Smooth muscle cell (in vitro differentiated cells): ENCODE measurements at regions not wholly inside any gene's neighbourhood (a gene's known extent, or its start where the extent isn't known, plus 50 kb on each side); places are given as distances from the start of the nearest gene placed in this dataset.

ENCODE experiments used
- DNase-seq: peaks from one replicate; lab custom pipeline; 2025; ENCODE audit not compliant: unreplicated experiment; lab: John Stamatoyannopoulos, UW
- H2AFZ ChIP-seq: fragments of 200-600 bp; sonication (generic); 2 replicates; pipeline ENCODE4 v1.6.0; 2016; ENCODE audit warnings: antibody characterized with exemption, low read depth, mild to moderate bottlenecking
- H3F3A ChIP-seq: fragments of 200-600 bp; sonication (generic); 2 replicates; pipeline ENCODE4 v1.6.0; 2017; ENCODE audit warnings: antibody characterized with exemption, low read depth
- H3K27ac ChIP-seq: fragments of 200-600 bp; sonication (generic); 2 replicates; pipeline ENCODE4 v1.5.1; 2016; ENCODE audit warnings: low read depth, mild to moderate bottlenecking
- H3K27me3 ChIP-seq: fragments of 200-600 bp; sonication (generic); 2 replicates; pipeline ENCODE4 v1.6.1; 2016; ENCODE audit warnings: low read depth, mild to moderate bottlenecking
- H3K36me3 ChIP-seq: fragments of 200-600 bp; sonication (generic); 2 replicates; pipeline ENCODE4 v1.5.1; 2016; ENCODE audit warnings: low read depth
- H3K4me1 ChIP-seq: fragments of 200-600 bp; sonication (generic); 2 replicates; pipeline ENCODE4 v1.5.1; 2016; ENCODE audit warnings: low read depth
- H3K4me2 ChIP-seq: fragments of 200-600 bp; sonication (generic); 2 replicates; pipeline ENCODE4 v1.6.0; 2016; ENCODE audit warnings: mild to moderate bottlenecking
- H3K4me3 ChIP-seq: fragments of 200-600 bp; sonication (generic); 2 replicates; pipeline ENCODE4 v1.5.1; 2016; ENCODE audit warnings: mild to moderate bottlenecking
- H3K79me2 ChIP-seq: fragments of 200-600 bp; sonication (generic); 2 replicates; pipeline ENCODE4 v1.6.0; 2016; ENCODE audit warnings: low read depth, mild to moderate bottlenecking
- H3K9ac ChIP-seq: fragments of 200-600 bp; sonication (generic); 2 replicates; pipeline ENCODE4 v1.6.0; 2016; ENCODE audit warnings: low read depth
- H3K9me3 ChIP-seq: fragments of 200-600 bp; sonication (generic); replicated peaks from 2 replicates; pipeline ENCODE4 v1.5.1; 2016; ENCODE audit warnings: low read depth
- H4K20me1 ChIP-seq: fragments of 200-600 bp; sonication (generic); 2 replicates; pipeline ENCODE4 v1.6.0; 2016; ENCODE audit warnings: low read depth
- CTCF ChIP-seq: fragments of 200-600 bp; sonication (generic); IDR thresholded peaks from 2 replicates; pipeline ENCODE4 v1.5.1; 2017; ENCODE audit warnings: borderline replicate concordance, mild to moderate bottlenecking, antibody characterized with exemption; ENCODE audit not compliant: insufficient read depth, poor library complexity, severe bottlenecking
- WGBS: methylation state at CpG from one replicate; pipeline ENCODE4 v1.1.7; 2016; ENCODE audit warnings: low lambda C conversion rate; 5-methylcytosine and 5-hydroxymethylcytosine counted together

DNA sequence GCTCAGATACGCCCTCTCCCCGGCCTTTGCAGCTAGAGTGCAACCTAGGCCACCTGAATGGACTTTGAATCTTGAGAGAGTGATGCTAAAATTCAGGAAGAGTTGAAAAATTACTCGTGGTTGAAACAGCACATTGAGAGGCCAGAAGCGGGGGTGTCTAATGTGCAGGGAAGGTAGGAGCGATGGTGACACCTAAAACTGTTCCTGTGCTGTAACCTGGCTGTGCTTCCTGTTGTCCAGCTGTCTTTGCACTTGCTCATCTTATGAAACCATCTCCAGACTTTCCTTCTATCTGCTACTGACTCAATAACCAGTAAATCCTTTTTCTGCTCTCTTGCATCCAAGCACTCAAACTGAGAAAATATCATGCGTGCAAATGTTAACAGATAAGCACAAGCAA lies 106.4 kb upstream of the RPS6KA3 start:
- H2AFZ ChIP-seq: no peak overlapping the region
- H3K4me3 ChIP-seq: no peak overlapping the region
- H3K9me3 ChIP-seq: no peaks in the 10 kb centered on the region
- H3K4me2 ChIP-seq: peak overlapping the region; percentile 44
- TF ChIP-seq CTCF: no peak
- no peaks in the 10 kb centered on the region for H3F3A ChIP-seq
- no peaks in the 10 kb centered on the region for H3K27me3 ChIP-seq
- H3K27ac ChIP-seq: no peak overlapping the region
- no peaks in the 10 kb centered on the region for H3K36me3 ChIP-seq
- H3K4me1 ChIP-seq: no peaks in the 10 kb centered on the region
- no peak for DNase-seq
- no peaks in the 10 kb centered on the region for H3K79me2 ChIP-seq
- H4K20me1 ChIP-seq: no peaks in the 10 kb centered on the region
- WGBS: 67% methylated on average over 6 of the region's 6 CpGs
- H3K9ac ChIP-seq: no peak overlapping the region

DNA sequence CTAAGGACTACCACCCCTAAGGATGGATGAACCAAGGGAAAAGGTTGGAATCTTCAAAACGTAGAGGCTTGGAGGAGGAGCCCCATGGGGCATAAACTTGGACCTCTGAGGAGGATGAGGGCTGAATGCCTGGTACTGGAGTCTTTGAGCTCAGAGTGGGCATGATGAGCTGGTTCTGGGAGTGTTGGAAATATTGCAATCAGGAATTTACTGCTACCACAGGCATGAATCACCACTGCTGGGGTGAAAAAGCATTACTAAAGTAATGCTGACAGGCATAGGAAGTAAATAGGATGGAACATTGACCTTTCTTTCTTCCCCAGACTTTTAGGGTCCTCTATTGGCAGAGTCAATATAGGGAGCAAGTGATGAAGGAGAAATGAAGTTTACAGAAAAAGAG lies 105.8 kb upstream of the RPS6KA3 start:
- no peaks in the 10 kb centered on the region for H3K79me2 ChIP-seq
- DNase-seq: no peak
- WGBS: 31% methylated on average over 1 of the region's 1 CpG
- H4K20me1 ChIP-seq: no peaks in the 10 kb centered on the region
- H3K4me1 ChIP-seq: no peaks in the 10 kb centered on the region
- no peak overlapping the region for H3K9ac ChIP-seq
- no peak overlapping the region for H2AFZ ChIP-seq
- no peaks in the 10 kb centered on the region for H3F3A ChIP-seq
- no peaks in the 10 kb centered on the region for H3K9me3 ChIP-seq
- peak overlapping the region; percentile 44 for H3K4me2 ChIP-seq
- H3K4me3 ChIP-seq: no peak overlapping the region
- TF ChIP-seq CTCF: no peak
- H3K27ac ChIP-seq: no peak overlapping the region
- H3K36me3 ChIP-seq: no peaks in the 10 kb centered on the region
- no peaks in the 10 kb centered on the region for H3K27me3 ChIP-seq

DNA sequence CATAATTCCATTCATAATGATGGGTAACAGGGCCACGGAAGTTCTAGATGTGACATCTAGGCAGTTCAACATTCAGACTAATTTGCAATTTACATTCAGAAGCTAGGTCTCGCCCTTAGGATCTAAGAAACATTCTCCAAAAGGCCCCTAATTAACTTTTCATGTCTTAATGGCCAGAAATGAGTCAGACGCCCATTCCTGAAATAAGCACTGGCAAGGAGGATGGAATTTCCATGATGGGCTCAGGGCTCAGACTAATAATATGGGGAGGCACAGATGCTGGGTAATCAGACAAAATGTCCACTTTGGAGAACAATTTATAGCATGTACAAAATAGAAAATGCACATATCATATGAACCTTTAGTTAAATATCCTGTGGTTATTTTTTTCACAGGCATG lies 102.8 kb upstream of the RPS6KA3 start:
- TF ChIP-seq CTCF: no peak
- Histone ChIP-seq H3K36me3 (no peaks in the 10 kb centered on the region), H3K79me2 (no peaks in the 10 kb centered on the region), H3K27ac (no peak overlapping the region), H3K4me3 (no peak overlapping the region), H4K20me1 (no peaks in the 10 kb centered on the region), H3K9me3 (no peaks in the 10 kb centered on the region), H3K9ac (no peak overlapping the region), H3K27me3 (no peaks in the 10 kb centered on the region), H2AFZ (no peak overlapping the region), H3F3A (no peaks in the 10 kb centered on the region), H3K4me1 (no peaks in the 10 kb centered on the region), H3K4me2 (no peak overlapping the region)
- 51% methylated on average over 3 of the region's 3 CpGs for WGBS
- DNase-seq: no peak

- H3K27ac ChIP-seq: no peak overlapping the region
- no peaks in the 10 kb centered on the region for H3K9me3 ChIP-seq
- 75% methylated on average over 4 of the region's 4 CpGs for WGBS
These were observed 97.5 kb upstream of the RPS6KA3 start for GRCh38 chrX:20364238-20364637.

More at GRCh38 chrX:20364238-20364637, 97.5 kb upstream of the RPS6KA3 start:
- TF ChIP-seq CTCF: no peak
- H3K4me2 ChIP-seq: no peak overlapping the region
- H3K27me3 ChIP-seq: no peaks in the 10 kb centered on the region
- H4K20me1 ChIP-seq: no peaks in the 10 kb centered on the region
- no peak for DNase-seq
- H3K79me2 ChIP-seq: no peaks in the 10 kb centered on the region
- no peak overlapping the region for H3K4me3 ChIP-seq
- H3K36me3 ChIP-seq: no peaks in the 10 kb centered on the region
- peaks cover 12% of the 10 kb centered on the region for H3K4me1 ChIP-seq
- no peak overlapping the region for H3K9ac ChIP-seq
- H3F3A ChIP-seq: peaks cover 4% of the 10 kb centered on the region
- H2AFZ ChIP-seq: no peak overlapping the region
